ENCODE measurements at regions not wholly inside any gene's neighbourhood (a gene's known extent, or its start where the extent isn't known, plus 50 kb on each side); places are given as distances from the start of the nearest gene placed in this dataset.

DNA sequence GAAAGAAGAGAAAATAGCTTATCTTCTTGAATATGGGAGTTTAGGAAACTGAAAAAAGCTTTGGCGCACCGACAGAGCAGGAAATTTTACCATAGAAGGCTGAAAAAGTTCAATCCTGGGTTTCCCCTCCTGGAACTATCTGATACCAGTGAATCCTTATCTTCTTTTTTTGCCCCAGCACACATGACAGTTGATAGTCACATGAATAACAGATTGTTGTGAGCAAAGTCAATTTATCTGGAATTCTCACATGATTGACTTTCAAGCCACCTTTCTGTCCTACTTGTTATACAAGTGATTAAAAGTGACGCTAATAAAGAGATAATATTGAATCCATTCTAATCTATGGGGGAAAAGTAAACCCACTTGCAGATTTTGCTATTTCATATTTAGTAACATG is 365.8 kb upstream of the NPVF start:
- in situ Hi-C loops (cut with MboI; ENCODE audit: low sequenced_read_pairs in 4 of 4) = no loop called here

DNA sequence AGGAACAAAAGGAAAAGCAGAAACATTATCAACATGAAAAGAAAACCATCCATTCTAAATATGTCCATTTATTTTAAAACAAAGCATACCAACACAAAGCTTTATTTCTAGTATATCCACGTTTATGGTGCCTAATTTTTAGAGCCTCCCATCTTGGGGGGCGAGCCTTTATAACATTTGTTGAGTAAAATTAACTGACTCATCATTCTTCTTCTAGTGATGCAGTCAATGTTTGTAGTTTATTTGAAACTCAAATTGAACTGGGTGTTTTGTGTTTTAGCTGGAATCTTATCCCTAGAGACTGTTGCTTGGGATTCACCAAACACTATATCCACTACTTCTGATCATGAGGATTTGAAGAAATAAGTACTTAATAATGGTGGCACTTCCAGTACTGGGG is 366.4 kb upstream of the NPVF start:
- Histone ChIP-seq H3K4me3 (no peak overlapping the region), H3K4me1 (peaks cover 0 to 13% of the 10 kb centered on the region in 2 donors), H3K27ac (no peak overlapping the region), H3K36me3 (no peaks in the 10 kb centered on the region), H3K9me3 (no peaks in the 10 kb centered on the region), H3K27me3 (no peaks in the 10 kb centered on the region)
- no peak for ATAC-seq
- no peak for DNase-seq
- intact Hi-C loops (cut with DNase I; ENCODE audit: low total_unique reads) (loop anchor here (10.0 kb wide), 1 partner anchor 360 kb away; no protein-coding TSS in a partner anchor), in situ Hi-C loops (cut with MboI; ENCODE audit: low sequenced_read_pairs in 4 of 4) (no loop called here)
- no peak for TF ChIP-seq POLR2A (IDR thresholded peaks at IDR 0.05)
- TF ChIP-seq, protein P1, sequence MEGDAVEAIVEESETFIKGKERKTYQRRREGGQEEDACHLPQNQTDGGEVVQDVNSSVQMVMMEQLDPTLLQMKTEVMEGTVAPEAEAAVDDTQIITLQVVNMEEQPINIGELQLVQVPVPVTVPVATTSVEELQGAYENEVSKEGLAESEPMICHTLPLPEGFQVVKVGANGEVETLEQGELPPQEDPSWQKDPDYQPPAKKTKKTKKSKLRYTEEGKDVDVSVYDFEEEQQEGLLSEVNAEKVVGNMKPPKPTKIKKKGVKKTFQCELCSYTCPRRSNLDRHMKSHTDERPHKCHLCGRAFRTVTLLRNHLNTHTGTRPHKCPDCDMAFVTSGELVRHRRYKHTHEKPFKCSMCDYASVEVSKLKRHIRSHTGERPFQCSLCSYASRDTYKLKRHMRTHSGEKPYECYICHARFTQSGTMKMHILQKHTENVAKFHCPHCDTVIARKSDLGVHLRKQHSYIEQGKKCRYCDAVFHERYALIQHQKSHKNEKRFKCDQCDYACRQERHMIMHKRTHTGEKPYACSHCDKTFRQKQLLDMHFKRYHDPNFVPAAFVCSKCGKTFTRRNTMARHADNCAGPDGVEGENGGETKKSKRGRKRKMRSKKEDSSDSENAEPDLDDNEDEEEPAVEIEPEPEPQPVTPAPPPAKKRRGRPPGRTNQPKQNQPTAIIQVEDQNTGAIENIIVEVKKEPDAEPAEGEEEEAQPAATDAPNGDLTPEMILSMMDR (IDR thresholded peaks at IDR 0.05 in 4 of 5, conservative IDR thresholded peaks at IDR 0.05 in 1 of 5) = no peak

More for the DNA sequence above, 365.8 kb upstream of the NPVF start:
- ATAC-seq (no peak), DNase-seq (no peak)
- Histone ChIP-seq H3K9me3 (no peaks in the 10 kb centered on the region), H3K36me3 (no peaks in the 10 kb centered on the region), H3K4me3 (no peak overlapping the region), H3K4me1 (peaks cover 0 to 13% of the 10 kb centered on the region in 2 donors), H3K27ac (no peak overlapping the region), H3K27me3 (no peaks in the 10 kb centered on the region)
- intact Hi-C loops (cut with DNase I; ENCODE audit: low total_unique reads) = loop anchor here (10.0 kb wide), 1 partner anchor 361 kb away; no protein-coding TSS in a partner anchor
- TF ChIP-seq, protein P1 (IDR thresholded peaks at IDR 0.05 in 4 of 5, conservative IDR thresholded peaks at IDR 0.05 in 1 of 5) = no peak
- no peak for TF ChIP-seq POLR2A (IDR thresholded peaks at IDR 0.05)

GRCh38 chr7:25595996-25596395 is 367.7 kb upstream of the NPVF start:
- TF ChIP-seq, protein P1 (IDR thresholded peaks at IDR 0.05 in 4 of 5, conservative IDR thresholded peaks at IDR 0.05 in 1 of 5) = no peak
- no peak for TF ChIP-seq POLR2A (IDR thresholded peaks at IDR 0.05)
- ATAC-seq (no peak), DNase-seq (no peak)
- H3K9me3 ChIP-seq = no peaks in the 10 kb centered on the region
- no peak overlapping the region for H3K4me3 ChIP-seq
- no peaks in the 10 kb centered on the region for H3K36me3 ChIP-seq
- intact Hi-C loops (cut with DNase I; ENCODE audit: low total_unique reads) (loop anchor here (10.0 kb wide), 1 partner anchor 359 kb away; no protein-coding TSS in a partner anchor), in situ Hi-C loops (cut with MboI; ENCODE audit: low sequenced_read_pairs in 4 of 4) (no loop called here)
- peaks cover 0 to 13% of the 10 kb centered on the region in 2 donors for H3K4me1 ChIP-seq
- H3K27ac ChIP-seq = no peak overlapping the region
- H3K27me3 ChIP-seq = no peaks in the 10 kb centered on the region

- TF ChIP-seq POLR2A (IDR thresholded peaks at IDR 0.05) = no peak
- TF ChIP-seq, protein P1 (IDR thresholded peaks at IDR 0.05 in 4 of 5, conservative IDR thresholded peaks at IDR 0.05 in 1 of 5) = no peak
Observed at GRCh38 chr7:25596443-25596842, 368.2 kb upstream of the NPVF start.

DNA sequence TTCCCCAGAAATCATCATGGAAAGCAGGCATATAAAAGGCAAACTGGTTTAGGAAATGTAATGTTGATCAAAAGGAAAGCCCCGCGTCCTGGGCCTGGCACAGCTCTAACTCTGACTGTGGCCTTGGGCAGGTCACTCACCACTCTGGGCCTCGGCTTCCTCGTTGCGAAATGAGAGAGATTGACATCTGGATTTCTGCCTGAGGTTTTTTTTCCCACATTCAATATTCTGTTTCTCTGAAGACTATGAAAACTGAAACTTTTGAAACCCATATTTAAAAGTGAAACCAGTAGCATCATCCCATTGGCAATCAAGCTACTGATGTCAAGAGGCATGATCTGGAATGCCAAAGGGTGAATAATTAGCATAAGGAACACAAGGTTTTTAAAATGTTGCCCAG is 369.7 kb upstream of the NPVF start:
- TF ChIP-seq POLR2A (IDR thresholded peaks at IDR 0.05) = no peak
- TF ChIP-seq, protein P1 (IDR thresholded peaks at IDR 0.05 in 4 of 5, conservative IDR thresholded peaks at IDR 0.05 in 1 of 5) = no peak
- in situ Hi-C loops (cut with MboI; ENCODE audit: low sequenced_read_pairs in 4 of 4) = no loop called here
- Histone ChIP-seq H3K4me3 (no peak overlapping the region), H3K27ac (no peak overlapping the region), H3K4me1 (peaks cover 0 to 13% of the 10 kb centered on the region in 2 donors), H3K27me3 (no peaks in the 10 kb centered on the region), H3K36me3 (no peaks in the 10 kb centered on the region), H3K9me3 (no peaks in the 10 kb centered on the region)
- ATAC-seq = peak in 1 of 2 donors; percentile 26
- no peak for DNase-seq
- intact Hi-C loops (cut with DNase I; ENCODE audit: low total_unique reads) = loop anchor here (10.0 kb wide), 1 partner anchor 357 kb away; no protein-coding TSS in a partner anchor

More at GRCh38 chr7:25596443-25596842, 368.2 kb upstream of the NPVF start:
- H3K9me3 ChIP-seq = no peaks in the 10 kb centered on the region
- intact Hi-C loops (cut with DNase I; ENCODE audit: low total_unique reads) (loop anchor here (10.0 kb wide), 1 partner anchor 358 kb away; no protein-coding TSS in a partner anchor), in situ Hi-C loops (cut with MboI; ENCODE audit: low sequenced_read_pairs in 4 of 4) (no loop called here)
- H3K36me3 ChIP-seq = no peaks in the 10 kb centered on the region
- H3K27ac ChIP-seq = no peak overlapping the region
- DNase-seq (no peak), ATAC-seq (no peak)
- H3K4me1 ChIP-seq = peaks cover 0 to 13% of the 10 kb centered on the region in 2 donors
- H3K4me3 ChIP-seq = no peak overlapping the region
- H3K27me3 ChIP-seq = no peaks in the 10 kb centered on the region

All from gastrocnemius medialis (tissue), 4 donors.